ENCODE measurements at regions not wholly inside any gene's neighbourhood (a gene's known extent, or its start where the extent isn't known, plus 50 kb on each side); places are given as distances from the start of the nearest gene placed in this dataset.

- TF ChIP-seq CTCF (IDR thresholded peaks at IDR 0.05; ENCODE audit: borderline replicate concordance, control extremely low read depth, extremely low read depth, insufficient read depth, missing control alignments), result peak; percentile 7
- in situ Hi-C loops (cut with MboI; ENCODE audit: low sequenced_read_pairs, unreplicated experiment), result no loop called here
- peak; percentile 37 for DNase-seq (ENCODE audit: low spot score)
Measured at GRCh38 chr18:34358923-34359322, 134.2 kb upstream of the NOL4 start.

- in situ Hi-C loops (cut with MboI; ENCODE audit: low sequenced_read_pairs, unreplicated experiment), result no loop called here
- no peak for DNase-seq (ENCODE audit: low spot score)
- no peak for TF ChIP-seq CTCF (IDR thresholded peaks at IDR 0.05; ENCODE audit: borderline replicate concordance, control extremely low read depth, extremely low read depth, insufficient read depth, missing control alignments)
Measured at GRCh38 chr18:34364699-34365098, 140.0 kb upstream of the NOL4 start.

DNA sequence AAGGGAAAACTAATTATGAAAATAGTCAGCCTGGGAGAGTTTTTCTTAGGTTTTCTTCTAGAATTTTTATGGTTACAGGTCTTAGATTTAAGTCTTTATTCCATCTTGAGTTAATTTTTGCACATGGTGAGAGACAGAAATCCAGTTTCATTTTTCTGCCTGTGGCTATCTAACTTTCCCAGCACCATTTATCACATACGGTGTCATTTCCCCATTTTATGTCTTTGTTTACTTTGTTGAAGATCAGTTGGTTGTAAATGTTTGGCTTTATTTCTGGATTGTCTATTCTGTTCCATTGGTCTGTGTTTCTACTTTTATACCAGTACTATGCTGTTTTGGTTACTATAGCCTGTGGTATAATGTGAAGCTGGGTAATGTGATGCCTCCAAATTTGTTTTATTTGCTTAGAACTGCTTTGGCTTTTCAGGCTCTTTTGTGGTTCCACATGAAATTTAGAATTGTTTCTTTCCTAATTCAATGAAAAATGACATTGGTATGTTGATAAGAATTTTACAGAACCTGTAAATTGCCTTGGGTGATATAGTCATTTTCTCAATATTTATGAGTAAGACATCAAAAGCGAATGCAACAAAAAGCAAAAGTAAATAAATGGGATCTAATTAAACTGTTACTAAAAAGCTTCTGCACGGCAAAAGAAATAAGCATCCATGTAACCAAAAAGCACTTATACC, 146.1 kb upstream of the NOL4 start:
- DNase-seq (ENCODE audit: low spot score), result no peak
- no peak for TF ChIP-seq CTCF (IDR thresholded peaks at IDR 0.05; ENCODE audit: borderline replicate concordance, control extremely low read depth, extremely low read depth, insufficient read depth, missing control alignments)
- in situ Hi-C loops (cut with MboI; ENCODE audit: low sequenced_read_pairs, unreplicated experiment), result no loop called here

GRCh38 chr18:34380326-34380725, 155.6 kb upstream of the NOL4 start:
- in situ Hi-C loops (cut with MboI; ENCODE audit: low sequenced_read_pairs, unreplicated experiment), result no loop called here
- TF ChIP-seq CTCF (IDR thresholded peaks at IDR 0.05; ENCODE audit: borderline replicate concordance, control extremely low read depth, extremely low read depth, insufficient read depth, missing control alignments), result no peak
- no peak for DNase-seq (ENCODE audit: low spot score)

DNA sequence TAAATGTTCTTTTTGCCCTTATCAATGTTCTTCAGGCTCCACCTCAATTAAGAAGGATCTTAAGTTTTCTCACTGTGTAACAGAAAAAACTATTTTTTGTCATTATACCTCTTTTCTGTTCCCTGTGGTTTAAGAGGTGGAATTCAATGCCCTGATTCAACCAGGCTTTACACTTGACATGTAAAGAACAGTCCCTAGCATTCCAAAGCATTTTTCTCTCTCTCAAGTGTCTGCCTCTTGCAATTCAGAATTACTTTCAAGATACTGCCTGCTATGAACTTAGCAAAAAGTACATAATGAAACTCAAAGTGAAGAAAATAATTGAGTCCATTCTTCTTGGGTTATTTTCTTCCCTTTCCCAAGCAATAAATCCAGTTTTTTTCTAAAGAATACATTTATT, 160.6 kb upstream of the NOL4 start:
- TF ChIP-seq CTCF (IDR thresholded peaks at IDR 0.05; ENCODE audit: borderline replicate concordance, control extremely low read depth, extremely low read depth, insufficient read depth, missing control alignments), result no peak
- in situ Hi-C loops (cut with MboI; ENCODE audit: low sequenced_read_pairs, unreplicated experiment), result no loop called here

DNA sequence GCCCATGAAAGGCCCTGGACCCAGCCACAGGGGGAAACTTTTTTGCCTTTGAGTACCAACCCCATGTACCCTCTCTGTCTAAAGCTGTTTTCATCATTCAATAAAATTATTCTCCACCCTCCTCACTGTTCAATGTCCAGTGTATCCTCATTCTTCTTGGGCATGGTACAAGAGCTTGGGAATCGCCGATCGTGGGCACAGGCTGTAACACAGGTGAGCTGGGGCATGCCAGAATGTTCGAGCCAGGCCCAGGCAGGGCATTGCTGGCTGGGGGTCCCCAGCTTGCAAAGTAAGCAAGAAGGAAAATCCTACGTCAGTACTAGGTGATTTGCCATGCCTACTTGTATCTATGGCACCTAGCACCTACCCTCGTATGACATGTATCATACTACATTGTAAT, 162.1 kb upstream of the NOL4 start:
- TF ChIP-seq CTCF (IDR thresholded peaks at IDR 0.05; ENCODE audit: borderline replicate concordance, control extremely low read depth, extremely low read depth, insufficient read depth, missing control alignments), result no peak
- no peak for DNase-seq (ENCODE audit: low spot score)
- in situ Hi-C loops (cut with MboI; ENCODE audit: low sequenced_read_pairs, unreplicated experiment), result no loop called here

More for the DNA sequence above, 160.6 kb upstream of the NOL4 start:
- DNase-seq (ENCODE audit: low spot score), result no peak
